GM12878 (cell line): ENCODE measurements at regions not wholly inside any gene's neighbourhood (a gene's known extent, or its start where the extent isn't known, plus 50 kb on each side); places are given as distances from the start of the nearest gene placed in this dataset.

Source experiments
- CHD1 ChIP-seq: IDR thresholded peaks from 2 replicates; pipeline ENCODE4 v1.6.1; 2012; ENCODE audit warnings: low read depth, low read length, improper control_type of control experiment
- HCFC1 ChIP-seq: fragments of 150-350 bp; IDR thresholded peaks from 2 replicates; pipeline ENCODE4 v1.6.1; 2014; ENCODE audit warnings: low read length
- NFIC ChIP-seq: IDR thresholded peaks from 2 replicates; pipeline ENCODE4 v1.6.1; 2012; ENCODE audit warnings: low read depth, mild to moderate bottlenecking, inconsistent platforms, low read length, moderate library complexity
- NR2C2 ChIP-seq: IDR thresholded peaks from 2 replicates; pipeline ENCODE4 v1.6.1; 2011; ENCODE audit warnings: borderline replicate concordance, low read depth; ENCODE audit not compliant: control insufficient read depth, insufficient read length
- POLR2A ChIP-seq: IDR thresholded peaks from 2 replicates; pipeline ENCODE4 v1.6.1; 2011; ENCODE audit warnings: low read depth, mild to moderate bottlenecking, low read length
- POLR2AphosphoS5 ChIP-seq: IDR thresholded peaks from 2 replicates; pipeline ENCODE4 v1.6.1; 2011; ENCODE audit warnings: mild to moderate bottlenecking, low read length, inconsistent platforms
- RCOR1 ChIP-seq: conservative IDR thresholded peaks from 2 replicates; pipeline ENCODE4 v1.6.1; 2012; ENCODE audit warnings: low read depth, low read length, improper control_type of control experiment
- SIN3A ChIP-seq: IDR thresholded peaks from 2 replicates; pipeline ENCODE4 v1.6.1; 2012; ENCODE audit warnings: low read depth, low read length, improper control_type of control experiment
- SRF ChIP-seq, 2 experiments: IDR thresholded peaks; 2 replicates each; pipeline ENCODE4 v1.6.1; 2011; ENCODE audit warnings: low read depth in 2 of 2, low read length in 2 of 2, mild to moderate bottlenecking in 1 of 2, moderate library complexity in 1 of 2
- TAF1 ChIP-seq: IDR thresholded peaks from 2 replicates; pipeline ENCODE4 v1.6.1; 2011; ENCODE audit warnings: mild to moderate bottlenecking, low read depth, low read length, borderline replicate concordance
- YY1 ChIP-seq: IDR thresholded peaks from 2 replicates; pipeline ENCODE4 v1.6.1; 2011; ENCODE audit warnings: low read depth, mild to moderate bottlenecking, low read length
- ZNF217 ChIP-seq: fragments of 450-650 bp; IDR thresholded peaks from 2 replicates; pipeline ENCODE4 v1.6.1; 2017; ENCODE audit warnings: antibody characterized with exemption, mild to moderate bottlenecking
- TF ChIP-seq, protein P1 (sequence below): fragments of 450-650 bp; IDR thresholded peaks from 2 replicates; pipeline ENCODE4 v1.6.1; 2017; ENCODE audit warnings: mild to moderate bottlenecking, moderate library complexity
- TF ChIP-seq, protein P2 (sequence below), 3 experiments: IDR thresholded peaks in 2 of 3; conservative IDR thresholded peaks in 1 of 3; 2 replicates each; pipeline ENCODE4 v1.5.1; 2011; ENCODE audit warnings: low read depth in 3 of 3, low read length in 3 of 3, mild to moderate bottlenecking in 3 of 3, control low read depth in 2 of 3, moderate library complexity in 2 of 3, inconsistent platforms in 1 of 3, mixed read lengths in 1 of 3; ENCODE audit not compliant: control insufficient read depth in 2 of 3, insufficient read depth in 1 of 3; ENCODE audit errors: extremely low read depth in 1 of 3

DNA sequence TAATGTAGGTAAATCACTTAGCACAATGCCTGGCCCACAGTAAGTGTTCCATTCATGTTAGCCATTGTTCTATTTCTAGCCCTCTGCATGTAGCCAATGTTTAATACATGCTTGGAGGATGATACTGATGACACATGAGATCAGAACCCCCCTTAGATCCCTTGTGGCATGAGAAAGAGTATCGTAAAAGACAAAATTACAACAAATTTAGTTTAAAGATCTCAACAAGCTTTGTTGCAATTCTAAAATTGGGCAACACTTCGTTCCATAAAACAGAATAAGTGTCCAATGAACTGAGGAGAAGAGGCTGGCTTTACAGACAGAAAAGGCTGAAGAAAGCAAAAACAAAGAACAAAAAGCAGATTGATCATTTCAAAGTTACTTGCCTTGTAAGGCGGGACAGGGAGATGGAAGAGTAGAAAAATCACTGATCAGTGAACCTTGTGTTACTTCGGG, 148.7 kb upstream of the SLC1A4 start:
- TF ChIP-seq, protein P1, sequence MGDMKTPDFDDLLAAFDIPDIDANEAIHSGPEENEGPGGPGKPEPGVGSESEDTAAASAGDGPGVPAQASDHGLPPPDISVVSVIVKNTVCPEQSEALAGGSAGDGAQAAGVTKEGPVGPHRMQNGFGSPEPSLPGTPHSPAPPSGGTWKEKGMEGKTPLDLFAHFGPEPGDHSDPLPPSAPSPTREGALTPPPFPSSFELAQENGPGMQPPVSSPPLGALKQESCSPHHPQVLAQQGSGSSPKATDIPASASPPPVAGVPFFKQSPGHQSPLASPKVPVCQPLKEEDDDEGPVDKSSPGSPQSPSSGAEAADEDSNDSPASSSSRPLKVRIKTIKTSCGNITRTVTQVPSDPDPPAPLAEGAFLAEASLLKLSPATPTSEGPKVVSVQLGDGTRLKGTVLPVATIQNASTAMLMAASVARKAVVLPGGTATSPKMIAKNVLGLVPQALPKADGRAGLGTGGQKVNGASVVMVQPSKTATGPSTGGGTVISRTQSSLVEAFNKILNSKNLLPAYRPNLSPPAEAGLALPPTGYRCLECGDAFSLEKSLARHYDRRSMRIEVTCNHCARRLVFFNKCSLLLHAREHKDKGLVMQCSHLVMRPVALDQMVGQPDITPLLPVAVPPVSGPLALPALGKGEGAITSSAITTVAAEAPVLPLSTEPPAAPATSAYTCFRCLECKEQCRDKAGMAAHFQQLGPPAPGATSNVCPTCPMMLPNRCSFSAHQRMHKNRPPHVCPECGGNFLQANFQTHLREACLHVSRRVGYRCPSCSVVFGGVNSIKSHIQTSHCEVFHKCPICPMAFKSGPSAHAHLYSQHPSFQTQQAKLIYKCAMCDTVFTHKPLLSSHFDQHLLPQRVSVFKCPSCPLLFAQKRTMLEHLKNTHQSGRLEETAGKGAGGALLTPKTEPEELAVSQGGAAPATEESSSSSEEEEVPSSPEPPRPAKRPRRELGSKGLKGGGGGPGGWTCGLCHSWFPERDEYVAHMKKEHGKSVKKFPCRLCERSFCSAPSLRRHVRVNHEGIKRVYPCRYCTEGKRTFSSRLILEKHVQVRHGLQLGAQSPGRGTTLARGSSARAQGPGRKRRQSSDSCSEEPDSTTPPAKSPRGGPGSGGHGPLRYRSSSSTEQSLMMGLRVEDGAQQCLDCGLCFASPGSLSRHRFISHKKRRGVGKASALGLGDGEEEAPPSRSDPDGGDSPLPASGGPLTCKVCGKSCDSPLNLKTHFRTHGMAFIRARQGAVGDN, result no peak
- TF ChIP-seq, protein P2, sequence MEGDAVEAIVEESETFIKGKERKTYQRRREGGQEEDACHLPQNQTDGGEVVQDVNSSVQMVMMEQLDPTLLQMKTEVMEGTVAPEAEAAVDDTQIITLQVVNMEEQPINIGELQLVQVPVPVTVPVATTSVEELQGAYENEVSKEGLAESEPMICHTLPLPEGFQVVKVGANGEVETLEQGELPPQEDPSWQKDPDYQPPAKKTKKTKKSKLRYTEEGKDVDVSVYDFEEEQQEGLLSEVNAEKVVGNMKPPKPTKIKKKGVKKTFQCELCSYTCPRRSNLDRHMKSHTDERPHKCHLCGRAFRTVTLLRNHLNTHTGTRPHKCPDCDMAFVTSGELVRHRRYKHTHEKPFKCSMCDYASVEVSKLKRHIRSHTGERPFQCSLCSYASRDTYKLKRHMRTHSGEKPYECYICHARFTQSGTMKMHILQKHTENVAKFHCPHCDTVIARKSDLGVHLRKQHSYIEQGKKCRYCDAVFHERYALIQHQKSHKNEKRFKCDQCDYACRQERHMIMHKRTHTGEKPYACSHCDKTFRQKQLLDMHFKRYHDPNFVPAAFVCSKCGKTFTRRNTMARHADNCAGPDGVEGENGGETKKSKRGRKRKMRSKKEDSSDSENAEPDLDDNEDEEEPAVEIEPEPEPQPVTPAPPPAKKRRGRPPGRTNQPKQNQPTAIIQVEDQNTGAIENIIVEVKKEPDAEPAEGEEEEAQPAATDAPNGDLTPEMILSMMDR (IDR thresholded peaks at IDR 0.05 in 2 of 3, conservative IDR thresholded peaks at IDR 0.05 in 1 of 3; ENCODE audit: control insufficient read depth in 2 of 3, extremely low read depth in 1 of 3, insufficient read depth in 1 of 3, low read depth in 3 of 3, low read length in 3 of 3), result no peak
- no peak for TF ChIP-seq HCFC1
- no peak for TF ChIP-seq POLR2AphosphoS5
- no peak for TF ChIP-seq YY1
- TF ChIP-seq SIN3A, result no peak
- no peak for TF ChIP-seq POLR2A
- TF ChIP-seq TAF1, result no peak
- TF ChIP-seq CHD1, result no peak
- no peak for TF ChIP-seq NR2C2
- TF ChIP-seq RCOR1, result no peak
- TF ChIP-seq SRF (IDR thresholded peaks at IDR 0.05; ENCODE audit: low read depth in 2 of 2, low read length in 2 of 2), result no peak
- TF ChIP-seq NFIC, result no peak
- no peak for TF ChIP-seq ZNF217
